ENCODE measurements at regions not wholly inside any gene's neighbourhood (a gene's known extent, or its start where the extent isn't known, plus 50 kb on each side); places are given as distances from the start of the nearest gene placed in this dataset.

DNA sequence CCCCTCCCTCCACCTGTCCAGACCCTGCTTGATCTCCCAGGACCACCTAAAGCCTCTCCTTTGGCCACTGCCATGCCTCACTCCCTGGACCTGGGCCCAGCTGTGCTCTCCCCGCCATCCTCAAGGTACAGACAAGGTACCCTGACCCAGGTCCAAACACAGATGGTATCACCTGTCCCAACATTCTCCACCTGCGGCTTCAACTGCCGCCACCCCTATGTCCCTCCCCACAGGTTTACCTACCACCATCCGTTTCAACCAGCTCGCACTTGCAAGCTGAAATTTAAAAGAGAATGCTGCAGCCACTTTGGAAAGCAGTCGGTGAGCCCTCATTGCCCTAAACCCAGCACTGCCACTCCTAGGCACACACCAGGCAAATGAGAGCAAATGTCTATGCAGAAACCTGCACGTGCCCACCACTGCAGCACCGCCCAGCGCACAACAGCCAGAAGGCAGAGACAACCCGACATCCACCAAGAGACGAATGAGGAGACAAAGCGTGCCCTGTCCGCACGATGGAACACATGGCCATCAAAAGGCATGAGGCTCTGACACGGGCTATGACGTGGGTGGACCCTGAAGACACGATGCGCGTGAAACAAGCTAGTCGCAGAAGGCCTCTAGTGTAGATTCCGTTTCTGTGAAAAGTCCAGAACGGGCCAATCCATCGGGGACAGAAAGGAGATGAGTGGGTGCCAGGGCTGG lies 71.0 kb downstream of the RFLNA start:
- DNase-seq (ENCODE audit: low spot score): peak; percentile 73

Measured in COLO829 (cell line).